ENCODE measurements at regions not wholly inside any gene's neighbourhood (a gene's known extent, or its start where the extent isn't known, plus 50 kb on each side); places are given as distances from the start of the nearest gene placed in this dataset.
A peak's percentile ranks its signal among the peaks of the same experiment; 100 is the strongest.

- dilution Hi-C loops (cut with HindIII; ENCODE audit: low sequenced_read_pairs, unreplicated experiment), result no loop called here
- H3K14ac ChIP-seq (replicated peaks; ENCODE audit: low read depth, low read length), result no peak overlapping the region
- H3K27ac ChIP-seq (ENCODE audit: insufficient read depth, low read length), result no peak overlapping the region; the same call in 1 of the 2 replicates
- in situ Hi-C loops (cut with MboI; ENCODE audit: low sequenced_read_pairs), result no loop called here
- no peak overlapping the region for H3K18ac ChIP-seq (ENCODE audit: low read depth, low read length)
- intact Hi-C loops (cut with micrococcal nuclease), result loop anchor here (2.0 to 10.0 kb wide), 5 partner anchors 59 to 661 kb away; partner anchors contain the start of genes CKS2, S1PR3 and SECISBP2
- no peaks in the 10 kb centered on the region for H4K20me1 ChIP-seq (ENCODE audit: insufficient read depth, low read length)
- ChIA-PET CTCF (no interaction called here), POLR2A (ENCODE audit: unreplicated experiment) (no interaction called here)
- H3K4me1 ChIP-seq (ENCODE audit: control insufficient read depth, insufficient read depth, low read length), result peaks cover 22% of the 10 kb centered on the region
- no peak overlapping the region; the same call in 1 of the 2 replicates for H3K56ac ChIP-seq (ENCODE audit: extremely low read depth, insufficient read depth, low read length)
- H3K4ac ChIP-seq (ENCODE audit: low read depth, low read length), result no peak overlapping the region
- BruUV-seq (replicated peaks), result no TSS peak
- no peak overlapping the region for H3K23ac ChIP-seq (ENCODE audit: low read depth, low read length)
- DNase-seq (no peak), ATAC-seq (ENCODE audit: low read depth) (no peak)
- no peak overlapping the region for H4K5ac ChIP-seq (ENCODE audit: low read depth, low read length)
- no peaks in the 10 kb centered on the region for H3K36me3 ChIP-seq (ENCODE audit: control insufficient read depth, insufficient read depth, low read length)
- H2BK5ac ChIP-seq (ENCODE audit: low read depth, low read length, poor library complexity, severe bottlenecking), result peak overlapping the region; percentile 94
- no peaks in the 10 kb centered on the region for H3K9me3 ChIP-seq (ENCODE audit: control insufficient read depth, insufficient read depth, low read length)
- 0 out of 3 replicates have a peak overlapping the region, but pooled peaks have one; percentile 72 for H2BK15ac ChIP-seq (ENCODE audit: low read depth, low read length)
- no peak overlapping the region for H3K4me3 ChIP-seq (ENCODE audit: insufficient read depth, low read depth, low read length)
- no peak overlapping the region for H2AK9ac ChIP-seq (replicated peaks; ENCODE audit: low read depth, low read length, poor library complexity)
- no CpG with 5 or more reads among the region's 2 CpGs for WGBS, 2 experiments (ENCODE audit: extremely low coverage in 2 of 2, insufficient read length in 1 of 2)
- TF ChIP-seq BHLHE40 (IDR thresholded peaks at IDR 0.05; ENCODE audit: low read depth, low read length) (no peak), RAD21 (IDR thresholded peaks at IDR 0.05; ENCODE audit: low read length) (no peak), SMC3 (IDR thresholded peaks at IDR 0.05; ENCODE audit: low read depth, low read length) (no peak), ELK1 (IDR thresholded peaks at IDR 0.05; ENCODE audit: borderline replicate concordance, low read depth, low read length) (no peak), CEBPB (IDR thresholded peaks at IDR 0.05; ENCODE audit: low read depth, low read length) (no peak), POLR2A (IDR thresholded peaks at IDR 0.05; ENCODE audit: low read depth, low read length) (no peak), FOS (IDR thresholded peaks at IDR 0.05; ENCODE audit: low read depth, low read length) (no peak), CHD1 (IDR thresholded peaks at IDR 0.05; ENCODE audit: low read depth, low read length) (no peak), MXI1 (IDR thresholded peaks at IDR 0.05; ENCODE audit: borderline replicate concordance, low read depth, low read length) (no peak), RCOR1 (IDR thresholded peaks at IDR 0.05; ENCODE audit: insufficient replicate concordance, low read length) (no peak), CTCF (conservative IDR thresholded peaks at IDR 0.05; ENCODE audit: low read depth, low read length) (no peak), USF2 (IDR thresholded peaks at IDR 0.05; ENCODE audit: low read depth, low read length) (no peak)
- no peaks in the 10 kb centered on the region for H3K79me1 ChIP-seq (ENCODE audit: low read depth in 1 of 2, low read length in 2 of 2)
- no peak overlapping the region for H4K8ac ChIP-seq (ENCODE audit: low read depth in 2 of 2, low read length in 2 of 2)
- peaks cover 7% of the 10 kb centered on the region for H3K9me1 ChIP-seq (ENCODE audit: insufficient read depth, low read length)
- H2BK120ac ChIP-seq (ENCODE audit: low read depth, low read length), result peak overlapping the region; percentile 54; the same call in 1 of the 2 replicates
- no peak overlapping the region for H2AK5ac ChIP-seq (ENCODE audit: low read depth, low read length)
- no peak overlapping the region for H4K91ac ChIP-seq (ENCODE audit: insufficient read depth, low read depth, low read length)
- H3K9ac ChIP-seq (ENCODE audit: low read depth, low read length), result no peak overlapping the region
- no peaks in the 10 kb centered on the region for H3K27me3 ChIP-seq (ENCODE audit: control insufficient read depth, insufficient read depth, low read length)
- H3K4me2 ChIP-seq (ENCODE audit: low read depth, low read length), result no peak overlapping the region
- no peak overlapping the region for H2BK20ac ChIP-seq (ENCODE audit: low read depth, low read length)
- H2AFZ ChIP-seq (replicated peaks; ENCODE audit: low read length, poor library complexity), result no peak overlapping the region
These were observed 118.4 kb downstream of the NXNL2 start for GRCh38 chr9:88653406-88653805.

Data from IMR-90 (cell line).